Testis (tissue), 2 donors: ENCODE measurements at regions not wholly inside any gene's neighbourhood (a gene's known extent, or its start where the extent isn't known, plus 50 kb on each side); places are given as distances from the start of the nearest gene placed in this dataset.

ENCODE experiments used
- CTCF ChIP-seq, 3 experiments: fragments of 450-650 bp in 2 of 3; fragments of 200-600 bp in 1 of 3; sonication (generic) in 1 of 3; IDR thresholded peaks; one replicate each; pipeline ENCODE4 v1.5.1; 2016 to 2019; ENCODE audit warnings: antibody characterized with exemption in 3 of 3, mild to moderate bottlenecking in 2 of 3, moderate library complexity in 1 of 3
- POLR2A ChIP-seq: fragments of 450-650 bp; IDR thresholded peaks from one replicate; pipeline ENCODE4 v1.6.1; 2017; ENCODE audit warnings: antibody characterized with exemption, mild to moderate bottlenecking, moderate library complexity

GRCh38 chr5:57774439-57774838 lies 291.8 kb upstream of the ACTBL2 start:
- TF ChIP-seq CTCF (IDR thresholded peaks at IDR 0.05), result no peak
- TF ChIP-seq POLR2A, result no peak
